H1 (cell line): ENCODE measurements at regions not wholly inside any gene's neighbourhood (a gene's known extent, or its start where the extent isn't known, plus 50 kb on each side); places are given as distances from the start of the nearest gene placed in this dataset.

Experiments
- CTCF ChIA-PET: fragments of 300-600 bp; sonication (Branson Sonifier 250); formaldehyde crosslinking; loops from one replicate; lab custom pipeline; 2021; ENCODE audit not compliant: partially characterized antibody; lab: Charles Lee
- POLR2A ChIA-PET: fragments of 300-600 bp; sonication (Branson Sonifier 250); formaldehyde crosslinking; loops from one replicate; lab custom pipeline; 2021; ENCODE audit warnings: inconsistent platforms; ENCODE audit not compliant: partially characterized antibody; lab: Charles Lee
- DNase-seq, 2 experiments: peaks; one replicate each; pipeline versions ENCODE4 v3.0.0 to v3.0.0-alpha.2; 2010 to 2022; ENCODE audit warnings: low spot score in 2 of 2, low read depth in 1 of 2, mixed read lengths in 1 of 2
- FAIRE-seq: peaks from 2 replicates; lab custom pipeline; 2011; peaks lifted over from hg19 to GRCh38; lab: Jason Lieb, UNC
- H2AFZ ChIP-seq: 2 replicates; pipeline ENCODE4 v1.8.1; 2012; ENCODE audit warnings: low read length, inconsistent platforms
- H2AK5ac ChIP-seq: 2 replicates; pipeline ENCODE4 v1.6.1; 2013; ENCODE audit warnings: low read depth, low read length
- H2BK120ac ChIP-seq: replicated peaks from 2 replicates; pipeline ENCODE3; 2013; ENCODE audit warnings: low read depth, low read length, inconsistent platforms
- H2BK12ac ChIP-seq: 2 replicates; pipeline ENCODE4 v1.6.1; 2013; ENCODE audit warnings: low read depth, low read length
- H2BK15ac ChIP-seq: 2 replicates; pipeline ENCODE4 v1.6.1; 2013; ENCODE audit warnings: low read length
- H2BK20ac ChIP-seq: 2 replicates; pipeline ENCODE4 v1.6.1; 2013; ENCODE audit warnings: low read length
- H2BK5ac ChIP-seq: 2 replicates; pipeline ENCODE4 v1.6.1; 2013; ENCODE audit warnings: low read depth, low read length
- H3K14ac ChIP-seq: 2 replicates; pipeline ENCODE4 v1.6.1; 2013; ENCODE audit warnings: inconsistent platforms; ENCODE audit not compliant: insufficient read length
- H3K18ac ChIP-seq: 2 replicates; pipeline ENCODE4 v1.6.1; 2013; ENCODE audit warnings: low read length; ENCODE audit errors: extremely low read depth
- H3K23ac ChIP-seq: 2 replicates; pipeline ENCODE4 v1.6.1; 2013; ENCODE audit warnings: inconsistent platforms; ENCODE audit not compliant: insufficient read length
- H3K23me2 ChIP-seq: 2 replicates; pipeline ENCODE4 v1.6.1; 2013; ENCODE audit warnings: low read depth, low read length
- H3K27ac ChIP-seq: 2 replicates; pipeline ENCODE4 v1.6.1; 2011; ENCODE audit warnings: low read depth, low read length, inconsistent platforms
- H3K27me3 ChIP-seq, 4 experiments: replicated peaks in 1 of 4; 1 replicate in 1 of 4; 2 replicates in 3 of 4; pipeline versions ENCODE4 v1.6.1 to v1.8.1; 2011 to 2013; ENCODE audit warnings: low read length in 3 of 4, mild to moderate bottlenecking in 3 of 4, inconsistent platforms in 2 of 4, mixed read lengths in 2 of 4, moderate library complexity in 1 of 4; ENCODE audit not compliant: control insufficient read depth in 3 of 4, insufficient read depth in 3 of 4; ENCODE audit errors: extremely low read depth in 1 of 4
- H3K36me3 ChIP-seq, 4 experiments: 2 replicates each; pipeline versions ENCODE4 v1.6.1 to v1.8.1; 2011 to 2013; ENCODE audit warnings: mild to moderate bottlenecking in 4 of 4, low read length in 3 of 4, moderate library complexity in 2 of 4, control low read depth in 1 of 4, inconsistent platforms in 1 of 4; ENCODE audit not compliant: insufficient read depth in 4 of 4, control insufficient read depth in 2 of 4
- H3K4ac ChIP-seq: replicated peaks from 2 replicates; pipeline ENCODE3; 2013; ENCODE audit warnings: low read length, low read depth, mixed read lengths, inconsistent platforms; ENCODE audit not compliant: insufficient read length
- H3K4me1 ChIP-seq, 4 experiments: replicated peaks in 1 of 4; 1 replicate in 1 of 4; 2 replicates in 3 of 4; pipeline versions ENCODE4 v1.6.1 to v1.8.1; 2011 to 2013; ENCODE audit warnings: low read length in 3 of 4, inconsistent platforms in 2 of 4, mixed read lengths in 1 of 4; ENCODE audit not compliant: insufficient read depth in 4 of 4, control insufficient read depth in 3 of 4
- H3K4me2 ChIP-seq, 2 experiments: 2 replicates each; pipeline versions ENCODE4 v1.6.1 to v1.8.1; 2011 to 2013; ENCODE audit warnings: low read depth in 2 of 2, low read length in 2 of 2, control low read depth in 1 of 2, inconsistent platforms in 1 of 2, mild to moderate bottlenecking in 1 of 2; ENCODE audit not compliant: insufficient read depth in 1 of 2
- H3K4me3 ChIP-seq, 4 experiments: fragments of 200-600, 300-600 bp in 1 of 4; sonication (generic), shearing (Covaris generic), sonication (Bioruptor Twin) in 1 of 4; 2 replicates each; pipeline versions ENCODE4 v1.5.1 to v1.8.1; 2011 to 2016; ENCODE audit warnings: low read length in 4 of 4, low read depth in 3 of 4, control low read depth in 2 of 4, inconsistent platforms in 2 of 4, mild to moderate bottlenecking in 2 of 4, mixed read lengths in 1 of 4, moderate library complexity in 1 of 4; ENCODE audit not compliant: insufficient read depth in 2 of 4; ENCODE audit errors: extremely low read depth in 1 of 4
- H3K56ac ChIP-seq: replicated peaks from 2 replicates; pipeline ENCODE3; 2013; ENCODE audit warnings: low read depth, mild to moderate bottlenecking, mixed read lengths, low read length, inconsistent platforms; ENCODE audit not compliant: insufficient read length
- H3K79me1 ChIP-seq: 2 replicates; pipeline ENCODE4 v1.6.1; 2013; ENCODE audit warnings: low read depth, low read length, control low read depth
- H3K79me2 ChIP-seq, 2 experiments: 2 replicates each; pipeline versions ENCODE4 v1.6.1 to v1.8.1; 2012 to 2013; ENCODE audit warnings: low read length in 2 of 2, mild to moderate bottlenecking in 2 of 2, inconsistent platforms in 1 of 2; ENCODE audit not compliant: insufficient read depth in 2 of 2, control insufficient read depth in 1 of 2
- H3K9ac ChIP-seq, 4 experiments: replicated peaks in 1 of 4; 1 replicate in 1 of 4; 2 replicates in 3 of 4; pipeline versions ENCODE4 v1.6.1 to v1.8.1; 2011 to 2013; ENCODE audit warnings: low read depth in 3 of 4, low read length in 3 of 4, control low read depth in 2 of 4, mild to moderate bottlenecking in 2 of 4, moderate library complexity in 2 of 4, inconsistent platforms in 1 of 4; ENCODE audit errors: extremely low read depth in 1 of 4
- H3K9me3 ChIP-seq, 2 experiments: 2 replicates each; pipeline versions ENCODE4 v1.6.1 to v1.8.1; 2012 to 2013; ENCODE audit warnings: mild to moderate bottlenecking in 2 of 2, moderate library complexity in 2 of 2, control low read depth in 1 of 2, inconsistent platforms in 1 of 2, low read depth in 1 of 2, low read length in 1 of 2, mixed read lengths in 1 of 2; ENCODE audit not compliant: insufficient read depth in 2 of 2
- H4K20me1 ChIP-seq, 2 experiments: replicated peaks in 1 of 2; 2 replicates each; pipeline versions ENCODE3 to v1.8.1; 2011 to 2013; ENCODE audit warnings: inconsistent platforms in 2 of 2, low read length in 2 of 2, mild to moderate bottlenecking in 1 of 2; ENCODE audit not compliant: insufficient read depth in 2 of 2, control insufficient read depth in 1 of 2
- H4K5ac ChIP-seq: 2 replicates; pipeline ENCODE4 v1.6.1; 2013; ENCODE audit warnings: low read length, low read depth, mixed read lengths, inconsistent platforms; ENCODE audit not compliant: insufficient read length
- H4K8ac ChIP-seq: 2 replicates; pipeline ENCODE4 v1.8.0; 2013; ENCODE audit warnings: mild to moderate bottlenecking, moderate library complexity, low read length, inconsistent platforms; ENCODE audit not compliant: insufficient read depth; ENCODE audit errors: extremely low read depth
- H4K91ac ChIP-seq: replicated peaks from 2 replicates; pipeline ENCODE3; 2013; ENCODE audit warnings: low read length, mixed read lengths, inconsistent platforms; ENCODE audit not compliant: insufficient read length
- TEAD4 ChIP-seq: IDR thresholded peaks from 2 replicates; pipeline ENCODE4 v1.6.1; 2012; ENCODE audit warnings: low read depth, low read length, inconsistent platforms, mixed read lengths
- WGBS, 2 experiments: shearing (Covaris generic) in 1 of 2; methylation state at CpG; one replicate each; pipeline versions ENCODE4 v1.1.6 to v1.1.7; 2013 to 2015; ENCODE audit warnings: low lambda C conversion rate in 2 of 2, mixed read lengths in 2 of 2, inconsistent platforms in 1 of 2, low coverage in 1 of 2, missing lambda C conversion rate in 1 of 2; ENCODE audit not compliant: insufficient replicate concordance in 2 of 2, insufficient coverage in 1 of 2, insufficient read length in 1 of 2; ENCODE audit errors: extremely low coverage in 1 of 2, missing lambda C conversion rate in 1 of 2; 5-methylcytosine and 5-hydroxymethylcytosine counted together
- TF ChIP-seq, protein P1 (sequence below): IDR thresholded peaks from 2 replicates; pipeline ENCODE4 v1.6.1; 2012; ENCODE audit warnings: inconsistent platforms

DNA sequence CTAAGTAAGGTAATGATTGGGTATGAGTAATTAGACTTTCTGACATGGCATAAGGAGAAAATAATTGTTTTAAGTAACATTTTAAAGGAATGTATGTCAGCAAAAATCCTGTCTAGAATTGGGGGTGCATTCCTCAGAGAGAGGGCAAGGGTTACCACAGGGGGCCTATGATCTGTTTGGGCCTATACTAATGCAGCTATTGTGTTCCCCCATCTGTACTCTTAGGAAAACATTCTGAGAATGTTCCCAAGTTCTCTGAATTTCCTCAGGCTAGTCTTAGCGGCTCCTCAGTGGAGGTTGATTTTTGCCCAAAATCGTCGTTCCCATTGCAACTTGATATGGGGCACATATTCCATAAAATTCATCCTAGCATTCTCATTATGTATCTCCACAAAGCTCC lies 1216.4 kb upstream of the GBE1 start:
- Histone ChIP-seq H2AFZ (no peak overlapping the region; the same call in 1 of the 2 replicates), H4K91ac (no peak overlapping the region), H3K14ac (no peak overlapping the region), H3K9ac (no peak overlapping the region), H3K27me3 (no peaks in the 10 kb centered on the region), H2BK15ac (no peak overlapping the region), H3K36me3 (no peaks in the 10 kb centered on the region), H2BK120ac (no peak overlapping the region), H3K79me1 (no peaks in the 10 kb centered on the region), H2BK20ac (no peak overlapping the region), H3K4me2 (peak overlapping the region in 1 of 2 experiments; percentile 13; a peak in 1 of 4 replicates), H4K8ac (no peak overlapping the region), H3K23me2 (no peaks in the 10 kb centered on the region), H3K79me2 (no peaks in the 10 kb centered on the region), H3K9me3 (no peaks in the 10 kb centered on the region), H3K4me3 (no peak overlapping the region), H3K4me1 (peaks cover 0 to 4% (median 2%) of the 10 kb centered on the region in 4 experiments; a peak in 1 of 7 replicates), H4K5ac (no peak overlapping the region), H2BK5ac (no peak overlapping the region), H2BK12ac (no peak overlapping the region), H3K56ac (no peak overlapping the region), H3K27ac (no peak overlapping the region), H3K23ac (no peak overlapping the region), H3K4ac (no peak overlapping the region), H2AK5ac (no peak overlapping the region), H3K18ac (no peak overlapping the region), H4K20me1 (no peaks in the 10 kb centered on the region)
- DNase-seq (peak in 1 of 2 experiments; percentile 5), FAIRE-seq (no peak)
- TF ChIP-seq, protein P1, sequence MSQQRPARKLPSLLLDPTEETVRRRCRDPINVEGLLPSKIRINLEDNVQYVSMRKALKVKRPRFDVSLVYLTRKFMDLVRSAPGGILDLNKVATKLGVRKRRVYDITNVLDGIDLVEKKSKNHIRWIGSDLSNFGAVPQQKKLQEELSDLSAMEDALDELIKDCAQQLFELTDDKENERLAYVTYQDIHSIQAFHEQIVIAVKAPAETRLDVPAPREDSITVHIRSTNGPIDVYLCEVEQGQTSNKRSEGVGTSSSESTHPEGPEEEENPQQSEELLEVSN, result no peak
- TF ChIP-seq TEAD4, result peak; percentile 27; the same call in 1 of the 2 replicates
- 84% methylated on average over 3 of the region's 3 CpGs; no CpG with 5 or more reads in 1 of the 2 experiments for WGBS, 2 experiments
- CTCF ChIA-PET, result no interaction called here
- POLR2A ChIA-PET, result no interaction called here
